ENCODE measurements at regions not wholly inside any gene's neighbourhood (a gene's known extent, or its start where the extent isn't known, plus 50 kb on each side); places are given as distances from the start of the nearest gene placed in this dataset.

DNA sequence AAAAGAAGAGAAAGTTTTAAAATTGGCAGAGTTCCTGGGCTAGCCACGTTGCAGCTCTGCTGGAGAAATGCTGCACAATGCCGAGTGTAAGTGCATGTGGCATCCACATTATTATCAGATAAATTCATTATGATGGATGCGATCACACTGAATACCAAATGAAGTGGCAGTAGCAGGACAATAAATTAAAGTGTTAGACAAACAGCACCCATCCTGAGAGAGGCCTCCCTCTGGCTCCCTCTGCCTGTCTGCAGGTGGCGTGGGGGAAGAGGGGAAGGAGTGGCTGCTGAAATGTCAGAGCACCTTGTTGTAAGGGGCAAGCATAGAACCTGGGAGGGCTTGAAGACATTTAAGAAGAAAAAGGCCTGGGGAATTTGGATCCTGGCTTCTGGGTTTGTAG is 324.1 kb downstream of the HAPSTR1 start:
- TF ChIP-seq CTCF (IDR thresholded peaks at IDR 0.05) (no peak), POLR2AphosphoS5 (IDR thresholded peaks at IDR 0.05; ENCODE audit: low read depth, low read length) (no peak)
